ENCODE measurements at regions not wholly inside any gene's neighbourhood (a gene's known extent, or its start where the extent isn't known, plus 50 kb on each side); places are given as distances from the start of the nearest gene placed in this dataset.

DNA sequence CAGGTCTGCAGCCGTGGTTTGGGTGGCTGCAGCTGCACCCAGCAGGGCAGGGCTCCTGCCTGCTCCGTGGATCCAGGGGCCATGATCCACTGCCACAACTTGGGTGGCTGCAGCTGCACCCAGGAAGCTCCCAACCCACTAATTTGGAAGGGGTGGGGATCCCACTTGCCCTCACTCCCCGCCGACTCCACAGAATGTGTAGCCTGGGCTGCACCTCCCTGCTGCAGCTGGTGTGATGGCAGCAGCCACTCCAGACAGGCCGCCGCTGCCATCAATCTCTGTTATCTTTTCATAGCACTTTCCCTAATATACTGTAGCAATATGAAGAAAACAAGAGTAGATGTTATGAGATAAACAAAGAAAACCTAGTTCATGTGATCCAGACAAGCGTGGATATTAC, 137.8 kb upstream of the CNTN3 start:
- Histone ChIP-seq H3K79me2 (ENCODE audit: insufficient read depth, low read length) (no peaks in the 10 kb centered on the region), H3K27ac (ENCODE audit: low read depth, low read length) (no peak overlapping the region), H3K36me3 (ENCODE audit: control insufficient read depth in 1 of 2, insufficient read depth in 2 of 2, low read length in 2 of 2) (no peaks in the 10 kb centered on the region), H3K4me1 (ENCODE audit: control insufficient read depth in 1 of 2, insufficient read depth in 2 of 2, low read length in 2 of 2) (no peaks in the 10 kb centered on the region), H2AFZ (ENCODE audit: low read depth, low read length, poor library complexity, severe bottlenecking) (no peak overlapping the region), H3K9me2 (ENCODE audit: insufficient read depth) (no peaks in the 10 kb centered on the region), H4K20me1 (ENCODE audit: insufficient read depth) (no peaks in the 10 kb centered on the region), H3K4me2 (ENCODE audit: low read length) (no peak overlapping the region), H3K4me3 (replicated peaks in 1 of 2; ENCODE audit: low read depth in 1 of 2, low read length in 2 of 2) (no peak overlapping the region), H3K9ac (ENCODE audit: low read length) (no peak overlapping the region), H3K9me3 (ENCODE audit: control insufficient read depth in 1 of 2, insufficient read depth in 1 of 2, low read depth in 1 of 2, low read length in 2 of 2) (peaks cover 9% of the 10 kb centered on the region in 2 experiments; a peak in 2 of 4 replicates), H3K27me3 (ENCODE audit: insufficient read depth, low read length) (no peaks in the 10 kb centered on the region)
- ChIA-PET RAD21 (ENCODE audit: low non-redundant PET in 1 of 2, low total read pairs in 2 of 2, uncharacterized antibody in 2 of 2, unreplicated experiment in 2 of 2) (no interaction called here), CTCF (no interaction called here), POLR2A (no interaction called here)
- DNase-seq (ENCODE audit: low read depth, low spot score), result no peak
- TF ChIP-seq, protein P1, sequence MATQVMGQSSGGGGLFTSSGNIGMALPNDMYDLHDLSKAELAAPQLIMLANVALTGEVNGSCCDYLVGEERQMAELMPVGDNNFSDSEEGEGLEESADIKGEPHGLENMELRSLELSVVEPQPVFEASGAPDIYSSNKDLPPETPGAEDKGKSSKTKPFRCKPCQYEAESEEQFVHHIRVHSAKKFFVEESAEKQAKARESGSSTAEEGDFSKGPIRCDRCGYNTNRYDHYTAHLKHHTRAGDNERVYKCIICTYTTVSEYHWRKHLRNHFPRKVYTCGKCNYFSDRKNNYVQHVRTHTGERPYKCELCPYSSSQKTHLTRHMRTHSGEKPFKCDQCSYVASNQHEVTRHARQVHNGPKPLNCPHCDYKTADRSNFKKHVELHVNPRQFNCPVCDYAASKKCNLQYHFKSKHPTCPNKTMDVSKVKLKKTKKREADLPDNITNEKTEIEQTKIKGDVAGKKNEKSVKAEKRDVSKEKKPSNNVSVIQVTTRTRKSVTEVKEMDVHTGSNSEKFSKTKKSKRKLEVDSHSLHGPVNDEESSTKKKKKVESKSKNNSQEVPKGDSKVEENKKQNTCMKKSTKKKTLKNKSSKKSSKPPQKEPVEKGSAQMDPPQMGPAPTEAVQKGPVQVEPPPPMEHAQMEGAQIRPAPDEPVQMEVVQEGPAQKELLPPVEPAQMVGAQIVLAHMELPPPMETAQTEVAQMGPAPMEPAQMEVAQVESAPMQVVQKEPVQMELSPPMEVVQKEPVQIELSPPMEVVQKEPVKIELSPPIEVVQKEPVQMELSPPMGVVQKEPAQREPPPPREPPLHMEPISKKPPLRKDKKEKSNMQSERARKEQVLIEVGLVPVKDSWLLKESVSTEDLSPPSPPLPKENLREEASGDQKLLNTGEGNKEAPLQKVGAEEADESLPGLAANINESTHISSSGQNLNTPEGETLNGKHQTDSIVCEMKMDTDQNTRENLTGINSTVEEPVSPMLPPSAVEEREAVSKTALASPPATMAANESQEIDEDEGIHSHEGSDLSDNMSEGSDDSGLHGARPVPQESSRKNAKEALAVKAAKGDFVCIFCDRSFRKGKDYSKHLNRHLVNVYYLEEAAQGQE (IDR thresholded peaks at IDR 0.05; ENCODE audit: low read depth), result no peak
- no peak for TF ChIP-seq YY1 (IDR thresholded peaks at IDR 0.05; ENCODE audit: extremely low read depth, insufficient replicate concordance, low read depth, low read length)
- no peak for TF ChIP-seq RAD21 (IDR thresholded peaks at IDR 0.05; ENCODE audit: low read depth)
- TF ChIP-seq, protein P2, sequence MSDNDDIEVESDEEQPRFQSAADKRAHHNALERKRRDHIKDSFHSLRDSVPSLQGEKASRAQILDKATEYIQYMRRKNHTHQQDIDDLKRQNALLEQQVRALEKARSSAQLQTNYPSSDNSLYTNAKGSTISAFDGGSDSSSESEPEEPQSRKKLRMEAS (IDR thresholded peaks at IDR 0.05), result no peak
- no peak for TF ChIP-seq CBX3 (IDR thresholded peaks at IDR 0.05; ENCODE audit: low read depth)
- TF ChIP-seq EZH2 (IDR thresholded peaks at IDR 0.05), result no peak
- no peak for TF ChIP-seq CEBPB (IDR thresholded peaks at IDR 0.05; ENCODE audit: low read depth)
- TF ChIP-seq ZNF274 (IDR thresholded peaks at IDR 0.05; ENCODE audit: low read depth, low read length), result no peak
- no peak for TF ChIP-seq SP1 (IDR thresholded peaks at IDR 0.05; ENCODE audit: low read depth)
- TF ChIP-seq TCF7L2 (IDR thresholded peaks at IDR 0.05; ENCODE audit: borderline replicate concordance, extremely low read depth, insufficient read depth, insufficient read length), result no peak
- TF ChIP-seq SIN3A (IDR thresholded peaks at IDR 0.05; ENCODE audit: low read depth), result no peak
- no peak for TF ChIP-seq SRF (IDR thresholded peaks at IDR 0.05; ENCODE audit: low read depth)
- TF ChIP-seq FOSL1 (IDR thresholded peaks at IDR 0.05; ENCODE audit: low read depth), result no peak
- TF ChIP-seq, protein P3, sequence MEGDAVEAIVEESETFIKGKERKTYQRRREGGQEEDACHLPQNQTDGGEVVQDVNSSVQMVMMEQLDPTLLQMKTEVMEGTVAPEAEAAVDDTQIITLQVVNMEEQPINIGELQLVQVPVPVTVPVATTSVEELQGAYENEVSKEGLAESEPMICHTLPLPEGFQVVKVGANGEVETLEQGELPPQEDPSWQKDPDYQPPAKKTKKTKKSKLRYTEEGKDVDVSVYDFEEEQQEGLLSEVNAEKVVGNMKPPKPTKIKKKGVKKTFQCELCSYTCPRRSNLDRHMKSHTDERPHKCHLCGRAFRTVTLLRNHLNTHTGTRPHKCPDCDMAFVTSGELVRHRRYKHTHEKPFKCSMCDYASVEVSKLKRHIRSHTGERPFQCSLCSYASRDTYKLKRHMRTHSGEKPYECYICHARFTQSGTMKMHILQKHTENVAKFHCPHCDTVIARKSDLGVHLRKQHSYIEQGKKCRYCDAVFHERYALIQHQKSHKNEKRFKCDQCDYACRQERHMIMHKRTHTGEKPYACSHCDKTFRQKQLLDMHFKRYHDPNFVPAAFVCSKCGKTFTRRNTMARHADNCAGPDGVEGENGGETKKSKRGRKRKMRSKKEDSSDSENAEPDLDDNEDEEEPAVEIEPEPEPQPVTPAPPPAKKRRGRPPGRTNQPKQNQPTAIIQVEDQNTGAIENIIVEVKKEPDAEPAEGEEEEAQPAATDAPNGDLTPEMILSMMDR (IDR thresholded peaks at IDR 0.05 in 2 of 3, conservative IDR thresholded peaks at IDR 0.05 in 1 of 3; ENCODE audit: borderline replicate concordance in 1 of 3, insufficient read depth in 1 of 3, low read depth in 2 of 3, low read length in 2 of 3), result no peak
- TF ChIP-seq JUND (IDR thresholded peaks at IDR 0.05), result no peak
- no peak for TF ChIP-seq ELF1 (IDR thresholded peaks at IDR 0.05; ENCODE audit: borderline replicate concordance, low read depth)
- no peak for TF ChIP-seq POLR2A (IDR thresholded peaks at IDR 0.05; ENCODE audit: borderline replicate concordance, extremely low read depth, insufficient read depth, insufficient read length)
- TF ChIP-seq, protein P4, sequence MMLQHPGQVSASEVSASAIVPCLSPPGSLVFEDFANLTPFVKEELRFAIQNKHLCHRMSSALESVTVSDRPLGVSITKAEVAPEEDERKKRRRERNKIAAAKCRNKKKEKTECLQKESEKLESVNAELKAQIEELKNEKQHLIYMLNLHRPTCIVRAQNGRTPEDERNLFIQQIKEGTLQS (IDR thresholded peaks at IDR 0.05), result no peak
- no peak for TF ChIP-seq POLR2AphosphoS5 (IDR thresholded peaks at IDR 0.05; ENCODE audit: low read depth, low read length)
- intact Hi-C loops (cut with micrococcal nuclease), result no loop called here
- no TSS peak for BruUV-seq (replicated peaks)
- no peak for ATAC-seq

All from HCT116 (cell line).